HCT116 (cell line): ENCODE measurements at regions not wholly inside any gene's neighbourhood (a gene's known extent, or its start where the extent isn't known, plus 50 kb on each side); places are given as distances from the start of the nearest gene placed in this dataset.

Experiments used
- ATAC-seq: fragments of 200-7000 bp; cut with Tn5 transposase; 2 replicates; pipeline ENCODE4 v1.9.1; 2020; ENCODE audit warnings: mild to moderate bottlenecking, moderate library complexity
- BruUV-seq: library from RNA; stranded (reverse); fragments of 400-500 nt; replicated peaks from 2 replicates; lab custom pipeline; 2021; lab: Mats Ljungman, UMichigan
- CTCF ChIA-PET: fragments of 300-600 bp; sonication (Branson Sonifier 250); formaldehyde crosslinking; loops from one replicate; lab custom pipeline; 2021; ENCODE audit warnings: antibody characterized with exemption; lab: Charles Lee
- POLR2A ChIA-PET: fragments of 300-600, 350-600 bp; sonication (Branson Sonifier 250); formaldehyde crosslinking; loops from one replicate; lab custom pipeline; 2021; ENCODE audit warnings: antibody characterized with exemption; lab: Charles Lee
- RAD21 ChIA-PET, 2 experiments: fragments of 300-600 bp; sonication (Branson Sonifier 250); formaldehyde crosslinking; loops; one replicate each; lab custom pipeline; 2023; ENCODE audit warnings: low total read pairs in 2 of 2; ENCODE audit not compliant: uncharacterized antibody in 2 of 2, unreplicated experiment in 2 of 2, low non-redundant PET in 1 of 2; lab: Charles Lee
- DNase-seq: peaks from one replicate; pipeline ENCODE4 v3.0.0-alpha.2; 2010; ENCODE audit warnings: low read depth, low spot score
- H2AFZ ChIP-seq: fragments of 200-600 bp; shearing (Covaris generic), sonication (generic); 2 replicates; pipeline ENCODE4 v1.6.1; 2017; ENCODE audit warnings: low read depth, mixed run types, mixed read lengths, antibody characterized with exemption, low read length; ENCODE audit not compliant: poor library complexity, severe bottlenecking
- H3K27ac ChIP-seq: 2 replicates; pipeline ENCODE4 v1.5.1; 2012; ENCODE audit warnings: low read depth, low read length
- H3K27me3 ChIP-seq: fragments of 200-600 bp; sonication (generic); 2 replicates; pipeline ENCODE4 v1.6.1; 2016; ENCODE audit warnings: mixed run types, low read length, mixed read lengths; ENCODE audit not compliant: insufficient read depth
- H3K36me3 ChIP-seq, 2 experiments: fragments of 200-500 bp in 1 of 2; fragments of 200-600 bp in 1 of 2; sonication (Bioruptor generic) in 1 of 2; sonication (generic) in 1 of 2; 2 replicates each; pipeline versions ENCODE4 v1.5.1 to v1.6.1; 2014 to 2016; ENCODE audit warnings: low read length in 2 of 2, inconsistent platforms in 1 of 2, mixed read lengths in 1 of 2, mixed run types in 1 of 2; ENCODE audit not compliant: insufficient read depth in 2 of 2, control insufficient read depth in 1 of 2
- H3K4me1 ChIP-seq, 2 experiments: fragments of 200-600 bp in 1 of 2; sonication (generic) in 1 of 2; 2 replicates each; pipeline versions ENCODE4 v1.5.1 to v1.6.1; 2012 to 2017; ENCODE audit warnings: low read length in 2 of 2, inconsistent platforms in 1 of 2, mild to moderate bottlenecking in 1 of 2, mixed read lengths in 1 of 2, mixed run types in 1 of 2, moderate library complexity in 1 of 2; ENCODE audit not compliant: insufficient read depth in 2 of 2, control insufficient read depth in 1 of 2
- H3K4me2 ChIP-seq: fragments of 200-600 bp; sonication (generic); 2 replicates; pipeline ENCODE4 v1.6.1; 2017; ENCODE audit warnings: mixed run types, low read length, mixed read lengths
- H3K4me3 ChIP-seq, 2 experiments: fragments of 200-600 bp in 1 of 2; sonication (generic) in 1 of 2; replicated peaks in 1 of 2; 2 replicates each; pipeline ENCODE4 v1.5.1; 2011 to 2016; ENCODE audit warnings: low read length in 2 of 2, control low read depth in 1 of 2, low read depth in 1 of 2, mild to moderate bottlenecking in 1 of 2, mixed read lengths in 1 of 2, mixed run types in 1 of 2
- H3K79me2 ChIP-seq: fragments of 200-600 bp; sonication (generic); 2 replicates; pipeline ENCODE4 v1.6.1; 2017; ENCODE audit warnings: mild to moderate bottlenecking, mixed run types, low read length, moderate library complexity, mixed read lengths; ENCODE audit not compliant: insufficient read depth
- H3K9ac ChIP-seq: fragments of 200-600 bp; sonication (generic); 2 replicates; pipeline ENCODE4 v1.6.1; 2016; ENCODE audit warnings: low read length, mixed read lengths
- H3K9me2 ChIP-seq: fragments of 200-600 bp; sonication (generic), shearing (Covaris generic); 2 replicates; pipeline ENCODE4 v1.6.1; 2017; ENCODE audit warnings: mixed run types, mild to moderate bottlenecking, moderate library complexity; ENCODE audit not compliant: insufficient read depth
- H3K9me3 ChIP-seq, 2 experiments: fragments of 200-500 bp in 1 of 2; fragments of 200-600 bp in 1 of 2; sonication (Bioruptor generic) in 1 of 2; sonication (generic) in 1 of 2; 2 replicates each; pipeline ENCODE4 v1.6.1; 2014 to 2017; ENCODE audit warnings: low read length in 2 of 2, mixed read lengths in 2 of 2, inconsistent platforms in 1 of 2, low read depth in 1 of 2, mild to moderate bottlenecking in 1 of 2, mixed run types in 1 of 2, moderate library complexity in 1 of 2; ENCODE audit not compliant: control insufficient read depth in 1 of 2, insufficient read depth in 1 of 2
- H4K20me1 ChIP-seq: fragments of 200-600 bp; sonication (generic), shearing (Covaris generic); 2 replicates; pipeline ENCODE4 v1.6.1; 2017; ENCODE audit warnings: mixed run types, mild to moderate bottlenecking, moderate library complexity; ENCODE audit not compliant: insufficient read depth
- CBX3 ChIP-seq: IDR thresholded peaks from 2 replicates; pipeline ENCODE4 v1.6.1; 2012; ENCODE audit warnings: low read depth
- EGR1 ChIP-seq: IDR thresholded peaks from 2 replicates; pipeline ENCODE4 v1.6.1; 2012; ENCODE audit warnings: low read depth
- EZH2 ChIP-seq: fragments of 200-600 bp; sonication (generic); IDR thresholded peaks from 2 replicates; pipeline ENCODE4 v1.6.1; 2017; ENCODE audit warnings: antibody characterized with exemption, mixed run types
- FOSL1 ChIP-seq: IDR thresholded peaks from 2 replicates; pipeline ENCODE4 v1.6.1; 2012; ENCODE audit warnings: low read depth
- SP1 ChIP-seq: IDR thresholded peaks from 2 replicates; pipeline ENCODE4 v1.6.1; 2012; ENCODE audit warnings: low read depth
- YY1 ChIP-seq: IDR thresholded peaks from 2 replicates; pipeline ENCODE4 v1.6.1; 2011; ENCODE audit warnings: low read length, low read depth, moderate library complexity, mild to moderate bottlenecking; ENCODE audit not compliant: insufficient replicate concordance; ENCODE audit errors: extremely low read depth
- ZNF274 ChIP-seq: fragments of 200-500 bp; sonication (Bioruptor generic); IDR thresholded peaks from 2 replicates; pipeline ENCODE4 v1.6.1; 2014; ENCODE audit warnings: mild to moderate bottlenecking, low read depth, low read length, inconsistent platforms
- intact Hi-C: fragments of 100-400 bp; cut with micrococcal nuclease; formaldehyde crosslinking; loops from 2 replicates; pipeline ENCODE4 v1.10.0; 2022
- TF ChIP-seq, protein P1 (sequence below): IDR thresholded peaks from 2 replicates; pipeline ENCODE4 v1.6.1; 2012

DNA sequence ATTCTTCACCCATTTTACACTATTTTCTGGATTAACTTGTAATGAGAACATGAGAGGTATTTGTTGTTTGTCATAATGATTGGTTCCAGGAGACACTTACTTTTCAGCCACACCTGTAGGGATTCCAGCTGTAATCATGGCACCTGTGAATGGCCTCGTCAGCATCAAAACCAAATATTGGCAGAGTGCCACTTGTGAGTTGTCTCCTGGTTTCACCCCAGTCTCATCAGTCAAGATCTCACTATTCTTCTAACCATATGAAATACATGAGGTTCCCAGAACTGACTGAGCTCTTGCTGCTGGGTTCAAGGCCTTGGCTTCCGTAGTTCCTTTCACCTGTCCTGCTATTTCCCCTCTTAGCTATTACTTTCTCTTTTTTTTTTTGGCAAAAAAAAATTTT lies 246.6 kb upstream of the ADGRL2 start (continued):
- TF ChIP-seq, protein P1, sequence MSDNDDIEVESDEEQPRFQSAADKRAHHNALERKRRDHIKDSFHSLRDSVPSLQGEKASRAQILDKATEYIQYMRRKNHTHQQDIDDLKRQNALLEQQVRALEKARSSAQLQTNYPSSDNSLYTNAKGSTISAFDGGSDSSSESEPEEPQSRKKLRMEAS, result no peak
- TF ChIP-seq ZNF274 (no peak), SP1 (no peak)

DNA sequence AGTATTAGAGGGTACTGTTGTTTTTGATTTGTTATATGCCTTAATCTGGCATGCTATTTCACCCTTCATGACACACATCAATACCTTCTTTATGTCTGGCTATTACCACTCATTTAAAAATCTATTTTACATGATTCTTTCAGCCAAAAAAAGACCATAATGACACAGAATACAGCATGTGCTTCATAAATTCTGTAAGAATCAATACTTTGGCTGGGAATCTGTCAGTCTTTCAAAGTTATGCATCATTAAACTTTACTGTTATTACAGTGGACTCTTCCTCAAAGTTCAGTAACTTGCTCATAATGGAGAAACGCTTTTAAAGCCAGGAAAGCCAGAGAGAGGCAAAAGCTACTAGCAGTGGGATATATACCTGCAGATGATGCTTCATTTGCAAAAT lies 247.2 kb upstream of the ADGRL2 start:
- Histone ChIP-seq H4K20me1 (no peaks in the 10 kb centered on the region), H3K9ac (no peak overlapping the region), H3K27me3 (no peaks in the 10 kb centered on the region), H3K9me2 (no peaks in the 10 kb centered on the region), H3K9me3 (no peaks in the 10 kb centered on the region), H2AFZ (no peak overlapping the region), H3K79me2 (no peaks in the 10 kb centered on the region), H3K4me3 (no peak overlapping the region), H3K27ac (no peak overlapping the region), H3K4me1 (peaks cover 0 to 8% of the 10 kb centered on the region in 2 experiments; a peak in 1 of 4 replicates), H3K4me2 (no peak overlapping the region), H3K36me3 (no peaks in the 10 kb centered on the region)
- intact Hi-C loops, result no loop called here
- POLR2A ChIA-PET, result no interaction called here
- DNase-seq, result no peak
- no peak for ATAC-seq
- TF ChIP-seq CBX3 (no peak), FOSL1 (no peak), YY1 (no peak)
- CTCF ChIA-PET, result no interaction called here
- RAD21 ChIA-PET, result no interaction called here
- no TSS peak for BruUV-seq

DNA sequence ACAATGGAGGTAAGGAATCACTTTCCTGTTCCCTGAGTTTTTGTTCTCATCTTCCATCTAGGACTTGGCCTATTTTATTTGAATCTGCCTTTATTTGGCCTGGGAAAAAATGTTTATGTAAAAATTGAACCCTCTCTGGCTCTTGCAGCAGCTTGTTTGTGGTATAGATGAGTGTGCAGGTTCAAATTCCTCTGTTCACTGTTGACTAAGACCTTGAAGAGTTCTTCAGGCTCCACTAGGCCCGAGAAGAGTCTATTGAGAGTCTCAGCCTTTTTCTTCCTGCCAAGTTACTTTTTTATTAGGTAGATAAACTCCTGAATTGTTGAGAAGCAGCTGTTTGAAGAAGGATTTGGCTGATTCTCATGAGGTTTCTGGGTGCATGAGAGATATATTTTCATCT lies 248.8 kb upstream of the ADGRL2 start:
- no peak overlapping the region for H3K9ac ChIP-seq
- no peaks in the 10 kb centered on the region for H3K27me3 ChIP-seq
- H4K20me1 ChIP-seq, result no peaks in the 10 kb centered on the region
- intact Hi-C loops, result no loop called here
- BruUV-seq, result no TSS peak
- POLR2A ChIA-PET, result no interaction called here
- DNase-seq (no peak), ATAC-seq (no peak)
- no peak overlapping the region for H2AFZ ChIP-seq
- no peak overlapping the region for H3K4me2 ChIP-seq
- H3K9me3 ChIP-seq, result no peaks in the 10 kb centered on the region
- H3K9me2 ChIP-seq, result no peaks in the 10 kb centered on the region
- CTCF ChIA-PET, result no interaction called here
- no peaks in the 10 kb centered on the region for H3K36me3 ChIP-seq
- H3K4me1 ChIP-seq, result peaks cover 0 to 8% of the 10 kb centered on the region in 2 experiments; a peak in 1 of 4 replicates
- H3K4me3 ChIP-seq, result no peak overlapping the region
- RAD21 ChIA-PET, result no interaction called here
- TF ChIP-seq YY1 (no peak), EZH2 (no peak), EGR1 (no peak), ZNF274 (no peak), CBX3 (no peak)
- TF ChIP-seq, protein P1, result no peak
- no peak overlapping the region for H3K27ac ChIP-seq
- H3K79me2 ChIP-seq, result no peaks in the 10 kb centered on the region
